ENCODE measurements at regions not wholly inside any gene's neighbourhood (a gene's known extent, or its start where the extent isn't known, plus 50 kb on each side); places are given as distances from the start of the nearest gene placed in this dataset.
"Not testable (repeated sequence)": the region's sequence is repeated elsewhere in the genome, so short reads cannot be mapped to it uniquely, and the experiment has no call there.

DNA sequence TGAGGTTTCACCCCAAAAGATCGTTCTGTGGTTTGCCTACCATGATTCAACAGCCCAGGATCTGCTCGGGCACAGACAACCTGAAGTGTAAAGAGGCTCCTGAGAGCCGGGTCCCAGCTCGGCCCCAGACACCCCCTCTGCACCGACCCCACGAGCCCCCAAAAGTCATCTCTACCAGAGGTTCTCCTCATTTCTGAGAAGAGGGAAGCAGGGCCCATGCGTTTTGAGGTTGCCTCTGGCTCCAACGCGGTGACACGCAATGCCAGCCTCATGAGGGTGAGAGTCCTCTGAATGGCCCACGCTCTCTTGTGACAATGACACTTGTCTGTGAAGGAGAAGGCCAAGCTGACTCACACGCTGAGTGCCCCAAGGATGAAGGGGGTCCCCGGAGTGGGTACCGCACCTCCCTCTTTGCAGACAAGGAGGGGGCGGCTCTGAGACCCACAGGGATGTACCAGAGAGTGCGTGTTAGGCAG lies 153.0 kb upstream of the TPTE start:
- not testable (repeated sequence) for H3K4me1 Mint-ChIP-seq; H3K4me3 ChIP-seq (ENCODE audit: low read depth, low read length); H3K9me3 Mint-ChIP-seq; H3K4me3 Mint-ChIP-seq; H3K27ac ChIP-seq (ENCODE audit: insufficient read depth, low read length, poor library complexity, severe bottlenecking); H3K36me3 Mint-ChIP-seq; H3K27me3 ChIP-seq (ENCODE audit: control insufficient read depth, insufficient read depth, low read length); H3K4me1 ChIP-seq (ENCODE audit: control insufficient read depth, insufficient read depth, low read length, poor library complexity, severe bottlenecking); H3K36me3 ChIP-seq (ENCODE audit: control insufficient read depth, insufficient read depth, low read length); H3K27me3 Mint-ChIP-seq; H3K27ac Mint-ChIP-seq; DNase-seq
- ATAC-seq (ENCODE audit: low read depth in 2 of 2) = peak in 1 of 2 donors; percentile 30
- peaks cover 2 to 10% of the 10 kb centered on the region in 2 experiments for H3K9me3 ChIP-seq (ENCODE audit: control insufficient read depth in 2 of 2, low read length in 2 of 2)

DNA sequence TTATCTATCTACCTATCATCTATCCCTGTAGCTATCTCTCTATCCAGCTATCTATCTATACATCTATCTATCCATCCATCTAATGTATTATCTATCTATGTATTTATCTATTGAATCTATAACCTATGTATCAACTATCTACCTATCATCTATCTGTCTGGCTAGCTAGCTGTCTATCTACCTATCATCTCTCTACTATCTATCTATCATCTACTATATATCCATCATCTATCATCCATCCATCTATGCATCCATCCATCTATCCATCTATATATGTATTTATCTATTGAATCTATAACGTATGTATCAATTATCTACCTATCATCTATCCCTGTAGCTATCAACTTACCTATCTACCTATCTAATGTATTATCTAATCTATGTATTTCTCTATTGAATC lies 152.1 kb upstream of the TPTE start:
- H3K27ac ChIP-seq (ENCODE audit: insufficient read depth, low read length, poor library complexity, severe bottlenecking); H3K36me3 Mint-ChIP-seq; H3K9me3 ChIP-seq (ENCODE audit: control insufficient read depth in 2 of 2, low read length in 2 of 2); ATAC-seq (ENCODE audit: low read depth in 2 of 2); H3K36me3 ChIP-seq (ENCODE audit: control insufficient read depth, insufficient read depth, low read length); H3K9me3 Mint-ChIP-seq; H3K4me1 Mint-ChIP-seq; H3K4me1 ChIP-seq (ENCODE audit: control insufficient read depth, insufficient read depth, low read length, poor library complexity, severe bottlenecking); H3K4me3 Mint-ChIP-seq; H3K27me3 Mint-ChIP-seq; H3K27ac Mint-ChIP-seq; H3K4me3 ChIP-seq (ENCODE audit: low read depth, low read length); DNase-seq; H3K27me3 ChIP-seq (ENCODE audit: control insufficient read depth, insufficient read depth, low read length): not testable (repeated sequence)

DNA sequence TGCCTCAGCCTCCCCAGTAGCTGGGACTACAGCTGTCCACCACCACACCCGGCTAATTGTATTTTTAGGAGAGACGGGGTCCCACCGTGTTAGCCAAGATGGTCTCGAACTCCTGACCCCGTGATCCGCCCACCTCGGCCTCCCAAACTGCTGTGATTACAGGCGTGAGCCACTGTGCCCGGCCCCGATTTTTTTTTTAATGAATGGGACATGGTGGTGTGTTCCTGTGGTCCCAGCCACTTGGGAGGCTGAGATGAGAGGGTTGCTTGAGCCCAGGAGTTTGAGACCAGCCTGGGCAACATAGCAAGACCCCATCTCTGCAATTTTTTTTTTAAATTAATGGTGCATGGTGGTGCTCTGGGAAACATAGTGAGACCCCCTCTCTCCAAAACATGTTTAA lies 143.6 kb upstream of the TPTE start:
- H3K27ac Mint-ChIP-seq; H3K4me3 ChIP-seq (ENCODE audit: low read depth, low read length); H3K27me3 ChIP-seq (ENCODE audit: control insufficient read depth, insufficient read depth, low read length); ATAC-seq (ENCODE audit: low read depth in 2 of 2); H3K4me1 Mint-ChIP-seq; H3K36me3 Mint-ChIP-seq; DNase-seq; H3K4me3 Mint-ChIP-seq; H3K27me3 Mint-ChIP-seq; H3K27ac ChIP-seq (ENCODE audit: insufficient read depth, low read length, poor library complexity, severe bottlenecking); H3K36me3 ChIP-seq (ENCODE audit: control insufficient read depth, insufficient read depth, low read length); H3K4me1 ChIP-seq (ENCODE audit: control insufficient read depth, insufficient read depth, low read length, poor library complexity, severe bottlenecking): not testable (repeated sequence)
- peaks cover 7 to 52% of the 10 kb centered on the region in 2 experiments for H3K9me3 ChIP-seq (ENCODE audit: control insufficient read depth in 2 of 2, low read length in 2 of 2)
- H3K9me3 Mint-ChIP-seq = peaks cover 0 to 38% (median 9%) of the 10 kb centered on the region in 7 donors

DNA sequence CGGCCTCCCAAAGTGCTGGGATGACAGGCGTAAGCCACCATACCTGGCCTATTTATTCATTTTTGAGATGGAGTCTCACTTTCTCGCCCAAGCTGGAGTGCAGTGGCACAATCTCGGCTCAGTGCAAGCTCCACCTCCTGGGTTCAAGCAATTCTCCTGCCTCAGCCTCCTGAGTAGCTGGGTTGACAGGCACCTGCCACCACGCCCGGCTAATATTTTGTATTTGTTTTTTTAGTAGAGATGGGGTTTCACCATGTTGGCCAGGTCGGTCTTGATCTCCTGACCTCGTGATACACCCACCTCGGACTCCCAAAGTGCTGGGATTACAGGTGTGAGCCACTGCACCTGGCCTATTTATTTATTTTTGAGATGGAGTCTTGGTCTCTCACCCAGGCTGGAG lies 141.6 kb upstream of the TPTE start:
- peaks cover 0 to 33% (median 9%) of the 10 kb centered on the region in 7 donors for H3K9me3 Mint-ChIP-seq
- H3K4me1 Mint-ChIP-seq; H3K4me3 ChIP-seq (ENCODE audit: low read depth, low read length); H3K27me3 ChIP-seq (ENCODE audit: control insufficient read depth, insufficient read depth, low read length); DNase-seq; H3K36me3 ChIP-seq (ENCODE audit: control insufficient read depth, insufficient read depth, low read length); H3K36me3 Mint-ChIP-seq; ATAC-seq (ENCODE audit: low read depth in 2 of 2); H3K4me1 ChIP-seq (ENCODE audit: control insufficient read depth, insufficient read depth, low read length, poor library complexity, severe bottlenecking); H3K27ac ChIP-seq (ENCODE audit: insufficient read depth, low read length, poor library complexity, severe bottlenecking); H3K27me3 Mint-ChIP-seq; H3K4me3 Mint-ChIP-seq; H3K27ac Mint-ChIP-seq: not testable (repeated sequence)
- H3K9me3 ChIP-seq (ENCODE audit: control insufficient read depth in 2 of 2, low read length in 2 of 2) = peaks cover 15 to 65% of the 10 kb centered on the region in 2 experiments

DNA sequence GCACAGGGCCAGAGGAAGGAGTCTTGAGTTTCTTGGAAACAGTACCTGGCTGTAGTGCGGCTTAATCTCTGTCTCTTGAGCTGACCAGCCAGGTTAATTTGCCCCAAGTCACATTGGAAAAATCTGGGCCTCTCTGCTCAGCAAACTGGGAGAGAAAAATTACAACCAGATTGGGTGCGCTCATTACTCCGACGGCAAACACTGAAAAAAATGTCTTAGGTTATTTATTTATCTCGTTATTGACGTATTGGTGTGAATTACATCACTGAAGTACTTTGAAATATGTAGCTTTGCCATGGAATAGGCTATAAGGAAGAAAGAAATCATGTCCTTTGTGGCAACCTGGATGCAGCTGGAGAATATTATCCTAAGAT lies 139.7 kb upstream of the TPTE start:
- H3K27me3 Mint-ChIP-seq; H3K36me3 ChIP-seq (ENCODE audit: control insufficient read depth, insufficient read depth, low read length); H3K27ac Mint-ChIP-seq; DNase-seq; H3K4me1 ChIP-seq (ENCODE audit: control insufficient read depth, insufficient read depth, low read length, poor library complexity, severe bottlenecking); H3K4me3 Mint-ChIP-seq; H3K4me1 Mint-ChIP-seq; H3K4me3 ChIP-seq (ENCODE audit: low read depth, low read length); H3K36me3 Mint-ChIP-seq; ATAC-seq (ENCODE audit: low read depth in 2 of 2); H3K27ac ChIP-seq (ENCODE audit: insufficient read depth, low read length, poor library complexity, severe bottlenecking); H3K27me3 ChIP-seq (ENCODE audit: control insufficient read depth, insufficient read depth, low read length): not testable (repeated sequence)
- H3K9me3 Mint-ChIP-seq = peaks cover 0 to 17% (median 1%) of the 10 kb centered on the region in 7 donors
- peaks cover 15 to 76% of the 10 kb centered on the region in 2 experiments for H3K9me3 ChIP-seq (ENCODE audit: control insufficient read depth in 2 of 2, low read length in 2 of 2)

DNA sequence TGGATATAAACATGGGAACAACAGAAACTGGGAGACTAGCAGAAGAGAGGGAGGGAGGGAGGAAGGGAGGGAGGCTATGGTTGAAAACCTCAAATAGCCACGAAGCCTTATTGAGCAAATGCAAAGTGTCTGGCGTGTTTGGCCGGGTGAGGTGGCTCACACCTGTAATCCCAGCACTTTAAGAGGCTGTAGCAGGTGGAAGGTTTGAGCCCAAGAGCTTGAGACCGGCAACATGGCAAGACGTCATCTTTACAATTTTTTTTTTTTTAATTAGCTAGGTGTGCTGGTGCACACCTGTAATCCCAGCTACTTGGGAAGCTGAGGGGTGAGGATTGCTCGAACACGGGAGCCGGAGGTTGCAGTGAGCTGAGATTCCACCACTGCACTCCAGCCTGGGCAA lies 139.2 kb upstream of the TPTE start:
- not testable (repeated sequence) for H3K27ac Mint-ChIP-seq; H3K36me3 ChIP-seq (ENCODE audit: control insufficient read depth, insufficient read depth, low read length); H3K27me3 ChIP-seq (ENCODE audit: control insufficient read depth, insufficient read depth, low read length); H3K4me3 Mint-ChIP-seq; ATAC-seq (ENCODE audit: low read depth in 2 of 2); H3K4me3 ChIP-seq (ENCODE audit: low read depth, low read length); H3K4me1 Mint-ChIP-seq; DNase-seq; H3K27ac ChIP-seq (ENCODE audit: insufficient read depth, low read length, poor library complexity, severe bottlenecking); H3K4me1 ChIP-seq (ENCODE audit: control insufficient read depth, insufficient read depth, low read length, poor library complexity, severe bottlenecking); H3K36me3 Mint-ChIP-seq; H3K27me3 Mint-ChIP-seq
- H3K9me3 Mint-ChIP-seq = peaks cover 0 to 15% (median 1%) of the 10 kb centered on the region in 7 donors
- H3K9me3 ChIP-seq (ENCODE audit: control insufficient read depth in 2 of 2, low read length in 2 of 2) = peaks cover 15 to 78% of the 10 kb centered on the region in 2 experiments

DNA sequence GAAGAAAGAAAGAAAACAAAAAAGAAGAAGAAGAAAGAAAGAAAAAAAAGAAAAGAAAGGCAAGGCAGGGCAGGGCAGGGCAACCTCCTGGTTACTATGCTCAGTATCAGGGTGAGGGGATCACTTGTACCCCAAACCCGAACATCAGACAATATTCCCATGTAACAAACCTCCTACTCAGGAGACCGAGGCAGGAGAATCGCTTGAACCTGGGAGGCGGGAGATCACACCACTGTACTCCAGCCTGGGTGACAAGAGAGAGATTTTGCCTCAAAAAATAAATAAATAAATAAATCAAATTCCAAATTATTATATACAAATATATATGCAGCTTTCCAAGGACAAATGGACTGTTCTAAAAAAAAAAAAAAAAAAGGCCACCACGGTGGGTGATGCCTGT lies 138.8 kb upstream of the TPTE start:
- not testable (repeated sequence) for H3K4me1 Mint-ChIP-seq; H3K36me3 ChIP-seq (ENCODE audit: control insufficient read depth, insufficient read depth, low read length); DNase-seq; H3K4me1 ChIP-seq (ENCODE audit: control insufficient read depth, insufficient read depth, low read length, poor library complexity, severe bottlenecking); H3K4me3 Mint-ChIP-seq; H3K27me3 ChIP-seq (ENCODE audit: control insufficient read depth, insufficient read depth, low read length); H3K4me3 ChIP-seq (ENCODE audit: low read depth, low read length); H3K36me3 Mint-ChIP-seq; H3K27me3 Mint-ChIP-seq; H3K27ac Mint-ChIP-seq; H3K27ac ChIP-seq (ENCODE audit: insufficient read depth, low read length, poor library complexity, severe bottlenecking); ATAC-seq (ENCODE audit: low read depth in 2 of 2)
- peaks cover 15 to 80% of the 10 kb centered on the region in 2 experiments for H3K9me3 ChIP-seq (ENCODE audit: control insufficient read depth in 2 of 2, low read length in 2 of 2)
- peaks cover 0 to 11% (median 1%) of the 10 kb centered on the region in 7 donors for H3K9me3 Mint-ChIP-seq

DNA sequence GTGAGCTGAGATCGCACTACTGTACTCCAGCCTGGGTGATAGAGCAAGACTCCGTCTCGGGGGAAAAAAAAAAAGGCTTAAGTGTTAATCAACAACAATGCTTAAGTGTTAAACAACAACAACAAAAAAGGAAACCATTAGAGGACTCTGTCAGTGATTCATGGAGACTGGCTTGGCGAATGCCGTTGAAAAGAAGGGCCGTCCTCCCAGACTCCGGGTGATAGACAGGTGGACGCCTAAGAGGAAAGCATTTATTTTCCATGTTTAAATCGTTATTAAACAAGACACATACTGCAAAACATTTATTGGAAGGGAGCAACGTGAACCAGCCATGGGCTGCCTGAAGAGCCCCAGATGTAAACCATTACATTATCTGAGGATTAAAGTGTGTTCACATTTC lies 137.8 kb upstream of the TPTE start:
- ATAC-seq (ENCODE audit: low read depth in 2 of 2); H3K36me3 Mint-ChIP-seq; H3K27me3 Mint-ChIP-seq; H3K27ac Mint-ChIP-seq; H3K27ac ChIP-seq (ENCODE audit: insufficient read depth, low read length, poor library complexity, severe bottlenecking); DNase-seq; H3K36me3 ChIP-seq (ENCODE audit: control insufficient read depth, insufficient read depth, low read length); H3K4me3 ChIP-seq (ENCODE audit: low read depth, low read length); H3K4me1 Mint-ChIP-seq; H3K9me3 Mint-ChIP-seq; H3K4me3 Mint-ChIP-seq; H3K4me1 ChIP-seq (ENCODE audit: control insufficient read depth, insufficient read depth, low read length, poor library complexity, severe bottlenecking); H3K27me3 ChIP-seq (ENCODE audit: control insufficient read depth, insufficient read depth, low read length): not testable (repeated sequence)
- peaks cover 15 to 74% of the 10 kb centered on the region in 2 experiments for H3K9me3 ChIP-seq (ENCODE audit: control insufficient read depth in 2 of 2, low read length in 2 of 2)

All from CD4-positive, CD25-positive, alpha-beta regulatory T cell (primary cell).